HG02588 (cell line): ENCODE measurements at regions not wholly inside any gene's neighbourhood (a gene's known extent, or its start where the extent isn't known, plus 50 kb on each side); places are given as distances from the start of the nearest gene placed in this dataset.

Experiments used
- ATAC-seq: cut with Tn5 transposase; IDR thresholded peaks from one replicate; pipeline ENCODE4 v1.9.1; 2021; ENCODE audit warnings: mild to moderate bottlenecking, moderate library complexity; ENCODE audit not compliant: unreplicated experiment

DNA sequence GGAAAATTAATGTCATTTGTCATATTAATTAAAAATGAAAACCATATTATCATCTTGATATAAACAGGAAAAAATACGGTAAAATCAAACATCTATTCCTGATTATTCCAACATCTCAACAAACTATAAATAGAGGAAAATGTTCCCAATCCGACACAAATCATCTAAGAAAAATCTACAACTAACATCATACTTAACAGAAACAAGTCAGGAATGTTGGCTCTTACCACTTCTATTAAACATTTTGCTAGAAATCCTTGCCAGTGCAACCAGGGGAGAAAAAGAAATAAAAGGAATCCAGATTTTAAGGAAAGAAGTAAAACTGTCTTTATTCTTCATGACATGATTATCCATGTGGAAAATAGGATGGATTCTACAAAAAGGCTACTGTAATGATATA lies 77.0 kb upstream of the IRF2BP2 start:
- ATAC-seq = no peak

GRCh38 chr1:234686035-234686434 lies 76.1 kb upstream of the IRF2BP2 start:
- no peak for ATAC-seq

DNA sequence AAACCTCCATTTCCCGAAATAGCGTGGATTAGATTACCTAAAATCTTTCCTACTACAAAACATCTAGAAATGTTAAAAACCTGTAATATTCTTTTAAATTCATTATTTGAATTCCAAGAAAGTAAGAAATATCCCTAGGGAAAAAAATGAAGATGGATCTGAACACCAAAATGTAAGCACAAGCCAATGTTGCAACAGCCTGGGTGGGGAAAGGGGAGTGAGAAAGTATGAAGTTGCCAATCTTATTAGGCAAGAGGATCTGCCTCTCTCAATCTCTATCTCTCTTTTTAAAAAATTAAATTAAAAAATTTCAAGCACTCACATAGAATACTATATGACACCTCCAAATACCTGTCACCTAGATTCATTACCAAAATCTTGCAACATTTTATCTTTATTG lies 74.9 kb upstream of the IRF2BP2 start:
- no peak for ATAC-seq

- no peak for ATAC-seq
These were observed 74.1 kb upstream of the IRF2BP2 start for GRCh38 chr1:234683861-234684632.

DNA sequence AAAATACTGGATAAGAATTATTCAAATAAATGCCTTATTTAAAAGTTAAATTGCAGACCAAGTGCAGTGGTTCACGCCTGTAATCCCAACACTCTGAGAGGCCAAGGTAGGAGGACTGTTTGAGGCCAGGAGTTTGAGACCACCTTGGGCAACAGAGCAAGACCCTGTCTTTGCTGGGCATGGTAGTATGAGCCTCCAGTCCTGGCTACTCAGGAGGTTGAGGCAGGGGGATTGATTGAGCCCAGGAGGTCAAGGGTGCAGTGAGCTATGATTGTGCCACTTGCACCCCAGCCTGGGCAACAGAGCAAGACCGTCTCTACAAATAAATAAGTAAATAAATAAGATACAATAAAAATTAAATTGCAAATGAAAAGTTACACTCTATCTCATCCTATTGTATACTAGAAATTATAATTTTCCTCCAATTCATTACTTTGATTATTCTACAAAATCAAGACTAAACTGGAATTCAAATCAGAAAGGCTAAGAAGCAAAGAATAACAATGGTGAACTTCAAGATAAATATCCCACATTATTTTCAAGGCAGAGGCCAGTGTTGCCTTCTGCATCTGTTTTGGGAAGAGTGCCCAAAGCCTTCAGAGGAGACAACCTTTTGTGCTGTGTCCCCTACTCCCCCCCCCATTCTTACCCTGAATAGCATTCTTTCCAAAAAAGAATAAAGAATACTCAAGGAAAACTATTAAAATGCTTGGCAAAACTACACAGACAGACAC lies 73.3 kb upstream of the IRF2BP2 start:
- no peak for ATAC-seq

DNA sequence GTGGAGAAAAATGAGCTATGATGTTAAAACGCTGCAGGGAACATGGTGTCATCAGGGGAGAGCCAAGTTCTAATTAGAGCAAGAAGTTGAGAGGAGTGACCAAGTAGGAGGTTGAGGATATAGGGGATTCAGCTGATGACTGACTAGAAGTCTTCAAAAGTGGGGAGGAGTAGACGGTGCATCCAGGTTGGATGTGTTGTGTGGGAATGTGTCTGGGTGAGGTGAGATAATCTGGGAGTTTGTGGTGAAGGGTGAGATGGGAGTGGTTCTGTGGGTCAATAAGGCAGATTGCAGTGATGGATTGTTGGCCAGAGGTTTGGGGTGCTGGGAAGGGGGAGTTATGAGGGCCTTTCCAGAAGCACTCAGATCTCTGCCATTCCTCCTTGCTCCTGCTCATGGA lies 72.0 kb upstream of the IRF2BP2 start:
- no peak for ATAC-seq

- no peak for ATAC-seq
These were observed 71.1 kb upstream of the IRF2BP2 start for GRCh38 chr1:234681065-234681464.

GRCh38 chr1:234680331-234680904 lies 70.4 kb upstream of the IRF2BP2 start:
- no peak for ATAC-seq

- ATAC-seq = peak; percentile 88
These were observed 66.2 kb upstream of the IRF2BP2 start for GRCh38 chr1:234676103-234676594.

GRCh38 chr1:234675572-234675971 lies 65.6 kb upstream of the IRF2BP2 start:
- no peak for ATAC-seq

- ATAC-seq = no peak
These were observed 65.0 kb upstream of the IRF2BP2 start for GRCh38 chr1:234675006-234675405.

DNA sequence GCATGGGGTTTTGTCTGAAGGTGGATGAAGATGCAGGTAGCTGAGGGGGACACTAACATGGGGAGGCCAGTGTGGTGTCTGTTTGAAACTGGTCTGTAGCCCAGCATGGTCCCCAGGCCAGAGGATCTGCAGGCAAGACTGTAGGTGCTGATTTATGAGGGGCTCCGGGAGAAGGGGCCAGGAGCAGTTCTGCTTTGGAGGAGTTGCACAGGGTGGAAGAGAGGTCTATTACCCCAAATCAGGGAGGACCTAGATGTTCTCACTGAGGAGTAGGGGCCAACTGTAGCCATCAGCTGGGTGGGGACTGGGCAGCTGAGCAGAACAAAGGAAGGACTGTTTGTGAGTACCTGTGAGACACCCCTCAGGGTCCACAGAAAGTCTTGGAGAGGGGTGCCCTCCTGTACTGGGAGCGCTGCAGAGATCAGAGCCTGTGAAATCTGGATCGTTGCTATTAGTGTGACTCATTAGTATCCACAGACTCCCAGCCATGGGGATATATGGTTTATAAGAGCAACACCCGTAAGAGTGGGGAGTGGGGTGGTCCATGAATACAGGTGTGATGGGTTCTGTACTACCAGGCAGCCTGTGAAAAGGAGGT lies 64.3 kb upstream of the IRF2BP2 start:
- ATAC-seq = no peak

- no peak for ATAC-seq
These were observed 62.6 kb upstream of the IRF2BP2 start for GRCh38 chr1:234672349-234673135.

GRCh38 chr1:234670967-234671626 lies 61.1 kb upstream of the IRF2BP2 start:
- ATAC-seq = no peak

DNA sequence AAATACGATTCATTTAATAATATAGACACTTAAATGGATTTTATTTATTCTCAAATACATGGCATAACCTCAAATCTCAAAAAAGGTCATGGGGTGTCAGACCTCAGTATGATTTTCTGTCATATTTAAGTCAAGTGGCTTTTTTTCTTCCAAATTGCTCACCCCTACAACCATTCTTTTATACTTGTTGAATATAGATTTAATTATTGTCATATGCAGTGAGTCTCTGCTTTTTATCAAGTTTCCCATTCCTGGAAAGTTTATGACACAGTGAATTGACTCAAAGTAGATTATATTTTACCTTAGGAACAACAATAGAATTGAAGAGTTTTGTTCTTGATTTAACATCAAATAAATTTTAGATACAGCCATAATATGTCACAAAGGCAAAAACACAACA lies 59.5 kb upstream of the IRF2BP2 start:
- no peak for ATAC-seq

GRCh38 chr1:234668577-234668955 lies 58.6 kb upstream of the IRF2BP2 start:
- no peak for ATAC-seq

DNA sequence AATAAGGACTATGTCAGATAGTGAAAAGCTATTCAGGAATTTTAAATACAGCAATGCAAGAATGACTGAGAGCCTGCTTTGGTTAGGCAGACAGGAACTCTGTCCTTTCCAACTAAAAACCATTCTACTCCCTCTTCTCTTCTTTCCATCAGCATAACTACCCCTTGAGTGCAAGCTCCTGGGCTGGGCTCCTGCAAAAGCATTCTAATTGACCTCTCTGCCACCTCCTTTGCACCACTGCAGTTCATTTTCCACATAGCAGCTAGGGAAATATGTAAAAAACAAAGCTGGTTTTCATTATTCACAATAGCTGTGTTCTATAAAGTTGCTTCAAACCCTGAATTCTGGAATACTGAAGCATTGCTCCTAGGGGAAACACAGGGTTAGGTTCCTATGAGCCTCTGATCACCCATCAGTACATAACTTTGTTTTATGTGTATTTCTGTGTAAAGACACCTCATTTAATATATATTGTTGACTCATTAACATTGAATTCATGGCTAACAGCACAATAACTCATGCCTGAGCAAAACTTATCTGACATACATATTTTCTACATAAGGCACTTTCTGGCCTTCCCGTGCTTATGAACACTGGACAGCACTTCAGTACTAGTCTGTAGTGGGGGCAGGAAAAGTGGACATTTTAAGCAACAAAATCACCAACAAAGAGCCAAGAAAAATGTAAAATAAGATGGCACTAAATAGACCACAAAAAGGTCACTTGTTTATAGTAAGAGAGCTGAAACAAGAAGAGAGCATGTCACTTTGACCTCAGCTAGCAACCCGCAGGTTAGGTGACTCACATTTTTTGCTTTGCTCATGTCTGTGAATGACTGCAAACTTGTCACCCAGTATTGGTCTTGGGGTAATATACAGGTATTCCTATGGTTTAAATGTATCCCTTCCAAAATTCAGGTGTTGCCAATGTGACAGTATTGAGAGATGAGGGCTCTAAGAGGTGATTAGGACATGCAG lies 57.9 kb upstream of the IRF2BP2 start:
- no peak for ATAC-seq

GRCh38 chr1:234666761-234667160 lies 56.8 kb upstream of the IRF2BP2 start:
- no peak for ATAC-seq

- ATAC-seq = no peak
These were observed 56.1 kb upstream of the IRF2BP2 start for GRCh38 chr1:234665975-234666605.
